Prostate gland (tissue), 2 donors: ENCODE measurements at regions not wholly inside any gene's neighbourhood (a gene's known extent, or its start where the extent isn't known, plus 50 kb on each side); places are given as distances from the start of the nearest gene placed in this dataset.

ENCODE experiments used
- POLR2A ChIP-seq: fragments of 450-650 bp; IDR thresholded peaks from one replicate; pipeline ENCODE4 v1.6.1; 2016; ENCODE audit warnings: antibody characterized with exemption, mild to moderate bottlenecking
- POLR2AphosphoS5 ChIP-seq: sonication (generic); formaldehyde crosslinking; IDR thresholded peaks from one replicate; pipeline ENCODE4 v1.6.1; 2017; ENCODE audit warnings: antibody characterized with exemption
- TF ChIP-seq, protein P1 (sequence below), 4 experiments: fragments of 200-600 bp in 2 of 4; fragments of 450-650 bp in 2 of 4; sonication (generic) in 2 of 4; IDR thresholded peaks; 1 replicate in 3 of 4; 2 replicates in 1 of 4; pipeline ENCODE4 v1.5.1; 2016 to 2019; ENCODE audit warnings: antibody characterized with exemption in 4 of 4, mild to moderate bottlenecking in 2 of 4, moderate library complexity in 2 of 4

DNA sequence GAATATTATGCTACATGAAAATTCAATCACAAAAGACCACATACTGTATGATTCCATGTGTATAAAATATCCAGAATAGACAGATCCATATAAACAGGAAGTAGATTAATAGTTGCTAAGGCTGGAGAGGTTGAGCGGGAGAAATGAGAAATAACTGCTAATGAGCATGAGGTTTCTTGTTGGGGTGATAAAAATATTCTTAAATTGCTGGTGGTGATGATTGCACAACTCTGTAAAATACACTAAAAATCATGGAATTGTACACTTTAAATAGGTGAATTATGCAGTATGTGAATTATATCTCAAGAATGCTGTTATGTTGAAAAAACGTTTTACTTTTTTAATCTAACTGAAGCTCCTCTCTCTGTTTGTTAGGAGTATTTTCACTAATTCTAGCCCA is 101.8 kb upstream of the CREB1 start:
- TF ChIP-seq POLR2AphosphoS5 = no peak
- TF ChIP-seq, protein P1, sequence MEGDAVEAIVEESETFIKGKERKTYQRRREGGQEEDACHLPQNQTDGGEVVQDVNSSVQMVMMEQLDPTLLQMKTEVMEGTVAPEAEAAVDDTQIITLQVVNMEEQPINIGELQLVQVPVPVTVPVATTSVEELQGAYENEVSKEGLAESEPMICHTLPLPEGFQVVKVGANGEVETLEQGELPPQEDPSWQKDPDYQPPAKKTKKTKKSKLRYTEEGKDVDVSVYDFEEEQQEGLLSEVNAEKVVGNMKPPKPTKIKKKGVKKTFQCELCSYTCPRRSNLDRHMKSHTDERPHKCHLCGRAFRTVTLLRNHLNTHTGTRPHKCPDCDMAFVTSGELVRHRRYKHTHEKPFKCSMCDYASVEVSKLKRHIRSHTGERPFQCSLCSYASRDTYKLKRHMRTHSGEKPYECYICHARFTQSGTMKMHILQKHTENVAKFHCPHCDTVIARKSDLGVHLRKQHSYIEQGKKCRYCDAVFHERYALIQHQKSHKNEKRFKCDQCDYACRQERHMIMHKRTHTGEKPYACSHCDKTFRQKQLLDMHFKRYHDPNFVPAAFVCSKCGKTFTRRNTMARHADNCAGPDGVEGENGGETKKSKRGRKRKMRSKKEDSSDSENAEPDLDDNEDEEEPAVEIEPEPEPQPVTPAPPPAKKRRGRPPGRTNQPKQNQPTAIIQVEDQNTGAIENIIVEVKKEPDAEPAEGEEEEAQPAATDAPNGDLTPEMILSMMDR (IDR thresholded peaks at IDR 0.05) = no peak
- no peak for TF ChIP-seq POLR2A
